IPS DF 4.7 (cell line): ENCODE measurements at regions not wholly inside any gene's neighbourhood (a gene's known extent, or its start where the extent isn't known, plus 50 kb on each side); places are given as distances from the start of the nearest gene placed in this dataset.

Experiments used
- DNase-seq: peaks from one replicate; pipeline ENCODE4 v3.0.0-alpha.2; 2013; ENCODE audit warnings: low spot score; ENCODE audit errors: extremely low read depth

DNA sequence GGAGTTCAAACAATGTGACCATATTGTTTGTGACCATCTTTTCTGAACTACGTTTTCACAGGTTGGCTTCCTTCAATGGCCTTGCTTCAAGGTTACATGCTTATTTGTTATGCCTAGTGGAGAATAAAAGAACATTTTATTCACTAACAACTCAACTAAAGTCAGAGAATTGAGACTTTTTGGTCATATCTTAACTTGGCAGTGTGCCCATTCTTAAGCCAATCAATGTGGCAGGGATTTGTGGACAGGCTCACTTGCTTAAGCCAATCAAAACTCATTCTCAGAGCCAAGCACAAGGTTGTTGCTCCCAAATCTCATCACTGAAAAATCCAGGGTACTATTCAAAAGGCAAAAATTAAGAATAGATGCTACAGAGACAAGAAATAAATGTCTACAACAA, 455.8 kb upstream of the FAT3 start:
- no peak for DNase-seq

DNA sequence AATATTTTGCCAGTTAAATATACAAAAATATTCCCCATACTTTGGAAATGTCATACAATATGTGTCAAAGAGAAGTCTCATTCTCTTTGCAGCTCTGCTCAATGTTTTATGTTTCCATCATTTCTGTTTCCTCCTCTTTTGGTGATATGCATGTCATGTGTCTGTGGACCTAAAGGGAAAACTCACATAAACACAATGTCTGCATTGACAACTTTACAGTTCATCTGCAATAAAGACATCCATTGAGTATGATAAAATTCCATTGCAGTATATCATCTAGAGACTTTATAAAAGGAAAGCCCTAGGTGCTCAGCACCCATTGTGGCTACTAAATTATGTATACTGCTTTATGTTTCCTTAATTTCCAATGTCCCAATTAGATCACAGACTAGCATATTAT, 461.3 kb upstream of the FAT3 start:
- DNase-seq = no peak

DNA sequence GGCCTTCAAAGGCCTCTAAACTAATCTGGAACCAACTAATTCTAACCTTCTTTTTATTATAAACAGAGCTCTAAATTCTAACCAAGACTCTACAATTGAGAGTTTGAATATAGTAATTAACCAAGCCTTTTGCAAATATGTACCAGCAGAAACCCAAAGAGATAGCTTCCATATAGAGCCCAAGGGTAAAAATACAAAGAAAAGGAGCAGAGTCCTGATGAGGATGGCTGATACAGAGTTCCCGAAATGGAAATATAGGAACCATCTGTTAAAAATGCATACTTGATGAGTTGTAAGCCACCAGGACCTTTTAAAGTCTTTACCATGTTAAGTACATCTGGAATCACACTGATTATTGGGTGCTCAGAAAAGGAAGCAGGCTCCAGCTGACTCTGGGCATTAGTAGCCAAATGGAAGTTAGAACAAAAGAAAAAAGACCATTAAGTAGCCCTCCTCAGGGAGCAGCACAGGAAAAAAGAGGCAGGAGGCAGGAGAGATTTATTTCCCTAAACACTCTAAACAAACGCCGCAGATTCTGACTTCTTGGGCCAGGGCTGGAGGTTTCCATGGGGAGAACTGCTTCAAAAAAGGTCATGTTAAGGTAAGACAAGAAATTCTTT, 463.1 kb upstream of the FAT3 start:
- DNase-seq = no peak

DNA sequence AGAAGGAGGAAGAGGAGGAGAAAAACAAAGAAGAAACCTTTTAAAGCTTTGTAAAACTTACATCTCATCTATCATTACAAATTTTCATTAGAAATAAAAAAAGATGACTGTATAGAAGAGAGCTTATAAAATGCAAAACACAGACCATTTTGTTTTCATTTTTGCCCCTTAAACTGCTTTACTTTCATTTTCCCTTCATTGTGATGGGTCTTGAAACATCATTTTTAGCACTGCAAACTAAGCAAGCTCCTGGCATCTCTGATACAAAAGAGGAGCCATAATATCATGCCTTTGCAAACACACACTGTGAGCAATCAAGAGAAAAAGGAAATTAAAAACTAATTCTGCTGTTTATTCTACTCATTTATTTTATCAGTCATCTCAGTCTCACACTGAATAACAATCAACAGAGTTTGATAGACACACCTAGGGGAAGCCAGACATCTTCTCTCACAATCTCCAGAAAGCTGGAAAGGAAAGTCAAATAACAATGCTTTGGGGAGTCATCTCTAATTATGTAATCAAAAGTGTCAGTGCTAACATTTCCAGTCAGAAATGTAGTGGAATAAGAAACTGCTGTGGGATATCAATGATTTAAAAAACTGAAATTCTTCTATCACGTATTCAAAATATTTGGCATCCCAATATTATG, 467.7 kb upstream of the FAT3 start:
- DNase-seq = no peak

DNA sequence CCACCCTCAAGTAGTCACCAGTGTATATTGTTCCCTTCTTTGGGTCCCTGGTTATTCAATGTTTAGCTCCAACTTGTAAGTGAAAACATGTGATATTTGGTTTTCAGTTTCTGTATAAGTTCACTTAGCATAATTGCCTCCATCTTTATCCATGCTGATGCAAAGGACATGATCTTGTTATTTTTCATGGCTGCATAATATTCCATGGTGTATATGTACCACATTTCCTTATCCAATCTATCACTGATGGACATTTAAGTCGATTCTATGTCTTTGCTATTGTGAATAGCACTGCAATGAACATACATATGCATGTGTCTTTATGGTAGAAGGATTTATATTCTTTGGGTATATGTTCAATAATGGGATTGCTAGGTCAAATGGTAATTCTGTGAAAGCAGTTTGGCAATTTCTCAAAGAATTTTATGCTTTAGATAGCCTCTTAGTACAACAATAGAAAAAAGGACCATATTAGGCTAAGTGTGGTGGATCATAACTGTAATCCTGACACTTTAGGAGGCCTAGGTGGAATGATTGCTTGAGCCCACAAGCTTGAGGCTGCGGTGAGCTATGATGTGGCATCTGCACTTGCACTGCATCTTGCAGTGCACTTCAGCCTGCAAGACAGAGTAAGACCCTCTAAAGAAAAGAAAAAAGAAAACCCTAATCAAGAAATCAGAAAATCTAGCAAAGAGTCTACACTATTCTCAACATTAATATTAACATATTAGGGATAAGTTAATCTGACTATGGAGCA, 468.5 kb upstream of the FAT3 start:
- DNase-seq = no peak

DNA sequence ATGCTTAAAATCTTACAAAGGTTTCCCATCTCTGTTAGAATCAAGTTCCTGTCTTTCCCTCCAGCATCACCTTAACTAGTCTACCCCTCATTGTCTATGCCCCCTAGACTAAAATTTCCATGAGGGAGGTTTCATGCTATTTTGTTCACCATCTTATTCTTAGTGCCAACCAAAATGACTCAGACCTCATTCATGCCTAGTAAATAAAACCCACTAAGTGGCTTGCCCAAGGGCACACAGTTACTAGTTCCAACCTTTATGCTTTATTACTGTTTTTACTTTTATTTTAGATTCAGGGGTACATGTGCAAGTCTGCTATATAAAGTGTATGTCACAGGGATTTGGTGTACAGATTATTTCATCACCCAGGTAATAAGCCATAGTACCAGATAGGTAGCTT, 469.1 kb upstream of the FAT3 start:
- DNase-seq = no peak

DNA sequence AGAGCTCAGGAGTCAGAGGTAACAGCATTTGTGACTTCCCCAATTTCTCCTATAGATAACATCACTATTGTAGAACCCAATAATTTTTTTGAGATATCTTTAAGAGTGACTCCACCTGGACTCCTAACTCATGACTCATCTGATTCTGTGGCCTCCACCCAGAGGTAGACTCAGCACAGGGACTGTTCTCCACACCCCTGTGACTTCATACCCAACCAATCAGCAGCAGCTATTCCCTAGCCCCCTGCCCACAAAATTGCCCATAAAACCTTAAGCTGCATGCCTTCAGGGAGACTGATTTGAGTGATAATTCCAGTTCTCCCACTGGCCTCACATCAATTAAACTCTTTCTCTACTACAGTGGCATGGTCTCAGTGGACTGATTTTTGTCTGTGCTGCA, 475.4 kb upstream of the FAT3 start:
- no peak for DNase-seq

DNA sequence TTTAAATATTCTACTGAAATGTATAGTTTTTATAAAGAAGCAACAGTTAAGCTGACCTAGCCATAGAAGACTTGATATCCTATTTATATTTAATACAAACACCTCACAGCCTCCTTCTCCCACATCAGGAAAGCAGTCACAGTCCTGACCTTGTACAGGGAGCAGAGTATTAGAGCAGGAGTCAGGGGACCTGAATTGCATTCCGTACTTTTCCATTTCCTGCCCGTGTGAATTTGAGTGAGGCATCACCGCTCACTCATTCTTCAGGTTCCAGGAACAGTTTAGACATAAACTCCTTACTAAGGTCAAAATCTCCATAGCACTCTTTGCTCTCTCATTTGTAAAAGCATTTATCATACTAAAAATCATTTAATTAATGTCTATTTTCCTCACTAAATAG, 482.5 kb upstream of the FAT3 start:
- DNase-seq = no peak

DNA sequence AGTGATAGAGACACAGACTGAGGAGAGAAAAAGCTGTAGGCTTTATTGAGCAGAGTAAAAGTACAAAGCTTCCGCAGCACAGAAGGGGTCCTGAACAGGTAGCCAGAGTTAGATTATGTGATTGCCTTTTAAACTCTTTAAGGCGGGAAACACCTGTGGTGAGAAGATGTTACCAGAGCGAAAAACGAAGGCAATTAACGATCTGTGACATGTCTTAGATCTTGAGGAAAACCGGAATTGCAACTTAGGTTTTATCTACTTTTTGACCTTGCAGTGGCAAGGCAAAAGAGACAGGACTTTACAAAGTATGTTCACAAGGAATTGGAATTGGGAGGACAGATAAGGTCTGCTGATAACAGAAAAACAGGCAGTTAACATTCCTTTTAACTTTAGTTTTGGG, 493.6 kb upstream of the FAT3 start:
- no peak for DNase-seq

DNA sequence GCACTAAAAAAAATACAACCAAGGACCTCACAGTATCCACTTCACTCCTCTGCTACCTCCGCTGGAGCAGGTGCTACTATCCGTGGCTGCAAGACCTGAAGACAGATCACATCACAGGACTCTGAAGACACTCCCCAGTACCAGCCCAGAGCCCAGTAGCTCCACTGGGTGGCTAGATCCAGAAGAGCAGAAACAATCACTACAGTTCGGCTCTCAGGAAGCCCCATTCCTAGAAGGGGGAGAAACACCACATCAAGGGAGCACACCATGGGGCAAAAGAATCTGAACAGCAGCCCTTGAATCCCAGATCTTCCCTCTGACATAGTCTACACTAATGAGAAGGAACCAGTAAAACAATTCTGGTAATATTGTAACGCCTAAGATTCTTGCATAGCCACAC, 494.0 kb upstream of the FAT3 start:
- DNase-seq = no peak

DNA sequence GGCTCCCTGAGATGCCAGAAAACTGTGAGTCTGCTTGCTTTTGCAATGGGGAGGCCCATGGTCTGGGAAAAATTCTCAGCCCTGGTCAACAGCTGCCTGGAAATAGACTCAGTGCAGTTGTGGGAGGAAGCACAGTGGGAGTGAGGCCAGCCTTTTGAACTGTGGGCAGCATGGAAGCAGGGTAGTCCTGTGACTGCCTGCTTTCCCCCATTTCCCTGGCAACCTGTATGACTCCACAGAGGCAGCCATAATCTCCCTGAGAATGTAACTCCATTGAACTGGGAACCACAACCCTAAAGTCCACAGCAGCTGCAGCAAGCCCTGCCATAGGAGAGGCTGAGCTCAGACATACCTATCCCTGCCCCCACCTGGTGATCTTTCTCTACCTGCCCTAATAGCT, 494.6 kb upstream of the FAT3 start:
- no peak for DNase-seq

DNA sequence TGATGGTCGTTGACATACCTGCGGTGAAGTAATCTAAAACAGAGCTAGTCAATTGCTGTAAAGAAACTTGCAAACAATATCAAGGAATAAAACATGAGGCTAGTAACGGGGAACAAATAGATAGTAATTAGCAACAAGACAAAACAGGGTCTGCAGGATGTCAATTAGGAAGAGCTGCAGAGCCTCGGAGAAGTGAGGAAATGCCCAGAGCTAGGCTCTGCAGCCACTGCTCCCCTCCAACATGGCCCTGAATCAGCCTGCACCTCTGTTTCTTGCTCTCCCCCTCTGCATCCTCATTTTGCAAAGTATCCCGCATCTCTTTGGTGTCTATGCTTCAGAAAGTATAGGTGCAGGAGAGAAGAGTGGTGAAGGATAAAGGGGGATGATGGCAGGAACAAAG, 507.4 kb upstream of the FAT3 start:
- DNase-seq = no peak

DNA sequence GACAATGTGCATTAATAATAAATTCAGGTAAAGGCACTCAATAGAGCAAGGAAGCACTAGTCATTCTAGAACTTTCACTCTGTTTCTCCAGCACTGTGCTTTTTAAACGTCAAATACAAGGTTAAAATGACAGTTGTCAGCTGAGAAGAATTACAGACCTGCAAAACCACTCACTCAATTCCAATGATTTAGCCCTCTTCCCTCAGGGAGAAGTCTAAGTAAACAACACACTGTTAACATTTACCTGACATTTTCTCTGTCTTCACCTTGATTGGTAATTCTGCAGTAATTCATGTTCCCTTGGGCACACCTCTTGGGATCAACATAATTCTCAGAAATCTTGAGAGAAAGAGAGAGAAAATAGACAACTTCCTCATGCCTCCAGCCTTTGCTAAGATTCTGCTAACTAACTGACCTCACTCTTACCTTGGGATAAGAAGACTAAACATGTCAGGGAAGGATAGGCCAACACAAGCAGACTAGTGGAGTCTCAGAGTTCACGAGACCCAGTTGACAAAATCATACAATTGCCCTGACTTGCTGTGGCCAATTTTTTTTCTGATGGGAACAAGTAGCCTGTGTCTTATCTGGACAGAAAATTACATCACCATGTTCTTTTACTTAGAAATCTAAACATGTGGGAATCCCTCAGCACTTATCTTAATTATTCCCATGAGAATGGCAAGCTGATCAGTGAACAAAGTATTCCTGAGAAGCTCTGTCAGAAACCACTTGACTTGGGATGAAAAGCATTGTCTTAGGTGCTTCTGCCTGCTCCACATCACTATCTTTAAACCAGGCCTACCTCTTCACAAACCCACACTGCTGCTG, 516.8 kb upstream of the FAT3 start:
- DNase-seq = no peak

DNA sequence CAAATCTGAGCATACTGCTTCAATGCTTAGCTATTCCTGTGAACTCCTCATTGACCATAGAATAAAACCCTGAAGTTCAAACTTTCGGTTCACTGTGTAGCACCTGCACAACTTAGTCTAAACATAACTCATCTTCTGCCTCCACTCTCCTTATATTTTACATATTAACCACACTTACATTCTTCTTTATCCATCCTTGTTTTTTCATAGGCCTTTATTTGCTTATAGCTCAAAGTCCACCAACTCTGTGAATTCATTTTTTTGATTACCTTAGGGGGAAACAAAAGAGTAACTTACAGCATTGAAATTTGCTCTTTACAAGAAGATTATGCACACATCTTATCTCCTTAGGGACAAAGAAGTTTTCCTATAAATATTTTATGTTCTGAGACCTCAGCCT, 521.6 kb upstream of the FAT3 start:
- no peak for DNase-seq

DNA sequence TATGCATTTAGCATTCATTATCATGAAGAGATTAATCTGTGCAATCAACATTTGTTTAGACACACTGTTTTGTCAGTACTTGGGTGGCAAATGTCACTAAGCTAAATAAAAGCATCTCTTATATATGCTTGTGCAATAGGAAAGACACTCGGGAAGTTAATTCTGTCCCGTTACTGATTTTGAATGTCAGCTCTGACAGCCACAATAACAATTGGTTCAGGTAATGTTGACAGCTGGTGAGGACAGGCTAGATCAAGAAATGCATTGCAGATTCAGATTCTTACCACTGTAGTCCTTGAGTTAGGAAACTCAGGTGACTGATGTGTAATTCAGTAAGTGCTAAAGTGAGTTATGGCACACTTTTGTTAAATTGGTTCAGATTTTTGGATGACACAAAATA, 523.8 kb upstream of the FAT3 start:
- DNase-seq = no peak

DNA sequence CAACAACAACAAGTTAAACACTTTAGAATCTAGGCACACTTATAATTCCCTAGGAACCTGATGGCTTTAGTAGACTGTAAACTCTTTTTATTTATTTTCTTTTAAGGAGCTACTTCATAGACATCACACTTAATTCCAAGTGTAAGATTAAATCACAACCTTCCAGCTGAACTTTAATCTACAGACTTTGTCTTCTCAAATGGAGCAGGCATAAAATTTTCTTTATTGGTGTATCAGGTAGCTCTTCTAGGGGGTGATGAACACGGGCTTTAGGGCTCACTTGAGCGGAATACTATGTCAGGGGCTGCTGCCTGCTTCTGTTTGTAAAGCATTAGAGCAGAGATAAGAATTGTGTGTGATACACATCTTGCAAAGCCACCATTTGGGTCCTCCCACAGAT, 525.8 kb upstream of the FAT3 start:
- DNase-seq = no peak

DNA sequence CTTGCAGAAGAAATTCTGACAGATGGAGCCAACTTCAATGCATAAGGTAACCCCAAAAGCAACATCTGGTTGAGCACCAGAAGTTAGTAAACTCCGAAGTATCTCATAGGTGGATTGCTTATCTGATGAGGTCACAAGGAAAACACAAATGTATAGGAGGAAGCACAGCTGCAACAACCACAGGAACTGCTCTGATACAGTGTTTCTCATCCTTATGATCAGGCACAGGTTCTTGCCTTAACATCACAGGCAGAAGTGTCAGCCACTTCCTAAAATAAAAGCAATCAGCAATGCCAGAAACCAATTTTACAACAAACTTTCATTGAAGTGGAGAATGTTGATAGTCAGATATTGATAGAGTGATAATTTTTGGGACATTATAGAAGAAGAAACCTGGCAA, 530.3 kb upstream of the FAT3 start:
- DNase-seq = no peak

DNA sequence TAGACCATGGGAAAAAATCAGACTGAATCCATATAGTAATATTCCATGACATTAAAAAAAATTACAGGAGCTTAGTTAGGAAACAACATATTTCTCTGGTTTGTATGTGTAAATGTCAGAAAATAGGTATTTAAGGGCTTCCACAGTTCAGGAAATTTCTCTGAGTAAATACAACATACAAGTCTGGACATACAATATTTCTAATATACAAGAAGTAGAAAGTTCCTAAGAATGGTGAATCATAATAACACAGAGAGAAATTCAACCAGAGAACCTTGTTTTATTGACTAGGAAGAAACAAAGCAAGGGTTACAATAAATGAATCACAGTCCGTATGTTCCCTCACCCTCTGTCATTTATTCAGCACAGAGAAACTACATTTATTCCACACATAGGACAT, 532.7 kb upstream of the FAT3 start:
- no peak for DNase-seq

DNA sequence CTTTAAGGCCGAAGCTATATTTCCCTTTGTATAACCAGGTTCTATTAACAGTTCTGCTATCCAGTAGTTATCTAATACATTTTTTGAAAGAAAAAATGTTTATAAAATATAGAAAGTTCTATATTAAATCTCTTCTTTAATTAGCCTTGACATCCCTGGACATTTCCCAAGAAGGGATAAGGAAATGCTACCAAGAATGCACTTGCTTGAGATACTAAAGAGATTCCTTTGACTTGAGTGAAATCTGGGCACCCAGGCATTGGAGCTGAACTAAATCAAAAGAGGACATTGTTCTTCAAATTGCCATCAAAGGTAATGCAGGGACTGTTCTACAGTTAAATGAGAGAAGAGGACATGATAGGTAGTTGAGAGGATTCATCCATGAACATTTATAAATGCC, 535.9 kb upstream of the FAT3 start:
- no peak for DNase-seq

DNA sequence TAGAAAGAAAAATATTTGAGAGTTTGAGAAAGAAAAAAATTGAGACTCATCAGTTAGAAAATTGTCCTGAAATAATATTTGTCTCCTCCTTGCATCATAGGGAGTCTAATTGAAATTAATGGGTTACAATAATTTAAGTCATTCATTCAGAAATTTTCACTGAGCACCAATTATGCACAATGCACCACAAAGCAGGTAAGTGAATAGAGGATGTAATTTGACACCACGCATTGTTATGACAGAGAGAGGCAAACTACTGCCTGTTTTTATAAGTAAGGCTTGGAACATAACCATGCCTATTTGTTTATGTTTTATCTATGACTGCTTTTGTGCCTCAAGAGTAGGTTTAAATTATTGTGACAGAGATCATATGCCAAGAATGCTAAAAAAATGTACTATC, 537.9 kb upstream of the FAT3 start:
- no peak for DNase-seq

DNA sequence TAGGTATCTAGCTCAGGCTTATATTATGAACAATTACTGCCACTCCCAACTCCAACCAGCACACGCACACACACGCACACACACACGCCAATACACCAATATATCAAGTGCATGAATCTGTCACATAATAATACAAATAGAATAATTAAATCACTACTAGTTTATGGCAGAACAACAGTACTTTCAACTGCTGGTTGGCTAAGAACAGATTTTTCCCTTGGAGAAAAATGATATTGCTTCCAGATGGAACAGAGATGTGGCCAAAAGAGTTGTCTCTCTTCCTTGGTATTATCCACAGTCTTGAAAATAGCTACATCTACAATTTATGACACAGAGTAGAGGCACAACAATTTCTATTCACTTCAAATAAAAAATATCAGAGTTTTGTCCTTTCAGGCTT, 538.3 kb upstream of the FAT3 start:
- no peak for DNase-seq

DNA sequence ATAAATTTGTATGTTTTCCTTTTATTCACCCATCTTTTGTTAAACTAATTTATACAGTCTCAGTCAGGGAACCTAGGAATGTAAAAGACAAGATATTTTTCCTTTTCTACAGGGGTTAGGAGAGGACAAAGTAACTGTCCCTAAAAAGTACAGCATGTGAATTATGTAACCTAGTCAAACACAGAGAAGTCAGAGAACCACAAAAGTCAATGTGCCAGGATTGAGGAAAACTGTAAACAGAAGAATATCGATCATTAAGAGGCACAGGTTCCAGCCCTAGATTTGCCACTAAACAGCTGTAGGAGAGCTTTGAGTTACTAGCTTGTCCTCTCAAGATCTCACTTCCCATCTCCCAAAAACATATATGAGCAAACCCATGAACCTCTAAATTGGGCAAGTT, 550.9 kb upstream of the FAT3 start:
- DNase-seq = no peak
